Transverse colon (tissue), 3 donors: ENCODE measurements at regions not wholly inside any gene's neighbourhood (a gene's known extent, or its start where the extent isn't known, plus 50 kb on each side); places are given as distances from the start of the nearest gene placed in this dataset.
A peak's percentile ranks its signal among the peaks of the same experiment; 100 is the strongest.

Source experiments
- CTCF ChIP-seq, 5 experiments: fragments of 200-600 bp in 3 of 5; fragments of 450-650 bp in 2 of 5; sonication (generic) in 3 of 5; IDR thresholded peaks; 1 replicate in 2 of 5; 2 replicates in 3 of 5; pipeline ENCODE4 v1.5.1; 2016 to 2017; ENCODE audit warnings: antibody characterized with exemption in 5 of 5, inconsistent platforms in 3 of 5, mild to moderate bottlenecking in 2 of 5, moderate library complexity in 1 of 5
- POLR2A ChIP-seq: fragments of 450-650 bp; IDR thresholded peaks from one replicate; pipeline ENCODE4 v1.6.1; 2016; ENCODE audit warnings: antibody characterized with exemption, mild to moderate bottlenecking, moderate library complexity

GRCh38 chr7:21261627-21262594 lies 166.0 kb upstream of the SP4 start:
- peak; percentile 30 to 48 (median 39) for TF ChIP-seq CTCF (IDR thresholded peaks at IDR 0.05)
- TF ChIP-seq POLR2A, result no peak
